Fibroblast of the aortic adventitia (primary cell): ENCODE measurements at regions not wholly inside any gene's neighbourhood (a gene's known extent, or its start where the extent isn't known, plus 50 kb on each side); places are given as distances from the start of the nearest gene placed in this dataset.

Experiments used
- DNase-seq: peaks from one replicate; pipeline ENCODE4 v3.0.0-alpha.2; 2010; ENCODE audit warnings: low read depth
- H3K4me3 ChIP-seq: 2 replicates; pipeline ENCODE4 v1.5.1; 2011; ENCODE audit warnings: low read depth, mild to moderate bottlenecking, control low read depth, low read length, moderate library complexity
- CTCF ChIP-seq: IDR thresholded peaks from 2 replicates; pipeline ENCODE4 v1.5.1; 2011; ENCODE audit warnings: mild to moderate bottlenecking, low read length, control low read depth, inconsistent platforms; ENCODE audit not compliant: insufficient read depth

- no peak for DNase-seq
- no peak for TF ChIP-seq CTCF
- H3K4me3 ChIP-seq, result no peak overlapping the region
Measured at GRCh38 chr7:113452245-113452644, 333.9 kb upstream of the SMIM30 start.

- no peak overlapping the region for H3K4me3 ChIP-seq
- DNase-seq, result no peak
- no peak for TF ChIP-seq CTCF
Measured at GRCh38 chr7:113446791-113447190, 328.4 kb upstream of the SMIM30 start.

- no peak overlapping the region for H3K4me3 ChIP-seq
- no peak for DNase-seq
- TF ChIP-seq CTCF, result no peak
Measured at GRCh38 chr7:113446391-113446790, 328.0 kb upstream of the SMIM30 start.

- H3K4me3 ChIP-seq, result no peak overlapping the region
- DNase-seq, result no peak
Measured at GRCh38 chr7:113444261-113444660, 325.9 kb upstream of the SMIM30 start.

GRCh38 chr7:113440173-113440572 lies 321.8 kb upstream of the SMIM30 start:
- no peak for TF ChIP-seq CTCF
- no peak overlapping the region for H3K4me3 ChIP-seq
- DNase-seq, result no peak

More at GRCh38 chr7:113444261-113444660, 325.9 kb upstream of the SMIM30 start:
- TF ChIP-seq CTCF, result no peak

- DNase-seq, result no peak
- TF ChIP-seq CTCF, result no peak
- H3K4me3 ChIP-seq, result no peak overlapping the region
Measured at GRCh38 chr7:113431406-113431805, 313.1 kb upstream of the SMIM30 start.

- DNase-seq, result no peak
- TF ChIP-seq CTCF, result no peak
- no peak overlapping the region for H3K4me3 ChIP-seq
Measured at GRCh38 chr7:113424185-113424817, 305.9 kb upstream of the SMIM30 start.
